ENCODE measurements at regions not wholly inside any gene's neighbourhood (a gene's known extent, or its start where the extent isn't known, plus 50 kb on each side); places are given as distances from the start of the nearest gene placed in this dataset.

DNA sequence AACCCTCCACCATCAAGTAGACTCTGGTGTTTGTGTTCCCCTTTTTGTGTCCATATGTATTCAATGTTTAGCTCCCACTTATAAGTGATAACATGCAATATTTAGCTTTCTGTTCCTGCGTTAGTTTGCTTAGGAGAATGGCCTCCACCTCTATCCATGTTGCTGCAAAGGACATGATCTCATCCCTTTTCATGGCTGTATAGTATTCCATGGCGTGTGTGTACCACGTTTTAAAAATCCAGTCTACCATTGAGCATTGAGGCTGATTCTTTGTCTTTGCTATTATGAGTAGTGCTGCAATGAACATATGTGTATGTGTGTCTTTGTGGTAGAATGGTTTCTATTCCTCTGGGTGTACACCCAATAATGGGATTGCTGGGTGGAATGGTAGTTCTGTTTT, 140.1 kb downstream of the BASP1 start:
- TF ChIP-seq, protein P1, sequence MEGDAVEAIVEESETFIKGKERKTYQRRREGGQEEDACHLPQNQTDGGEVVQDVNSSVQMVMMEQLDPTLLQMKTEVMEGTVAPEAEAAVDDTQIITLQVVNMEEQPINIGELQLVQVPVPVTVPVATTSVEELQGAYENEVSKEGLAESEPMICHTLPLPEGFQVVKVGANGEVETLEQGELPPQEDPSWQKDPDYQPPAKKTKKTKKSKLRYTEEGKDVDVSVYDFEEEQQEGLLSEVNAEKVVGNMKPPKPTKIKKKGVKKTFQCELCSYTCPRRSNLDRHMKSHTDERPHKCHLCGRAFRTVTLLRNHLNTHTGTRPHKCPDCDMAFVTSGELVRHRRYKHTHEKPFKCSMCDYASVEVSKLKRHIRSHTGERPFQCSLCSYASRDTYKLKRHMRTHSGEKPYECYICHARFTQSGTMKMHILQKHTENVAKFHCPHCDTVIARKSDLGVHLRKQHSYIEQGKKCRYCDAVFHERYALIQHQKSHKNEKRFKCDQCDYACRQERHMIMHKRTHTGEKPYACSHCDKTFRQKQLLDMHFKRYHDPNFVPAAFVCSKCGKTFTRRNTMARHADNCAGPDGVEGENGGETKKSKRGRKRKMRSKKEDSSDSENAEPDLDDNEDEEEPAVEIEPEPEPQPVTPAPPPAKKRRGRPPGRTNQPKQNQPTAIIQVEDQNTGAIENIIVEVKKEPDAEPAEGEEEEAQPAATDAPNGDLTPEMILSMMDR (conservative IDR thresholded peaks at IDR 0.05; ENCODE audit: low read depth, low read length) = no peak
- TF ChIP-seq EZH2 (IDR thresholded peaks at IDR 0.05; ENCODE audit: borderline replicate concordance, low read depth, low read length, poor library complexity, severe bottlenecking) = no peak
- Histone ChIP-seq H3K27me3 (replicated peaks; ENCODE audit: insufficient read depth, low read depth, low read length, poor library complexity) (no peaks in the 10 kb centered on the region), H3K4me3 (ENCODE audit: low read depth, low read length, poor library complexity, severe bottlenecking) (no peak overlapping the region), H3K27ac (ENCODE audit: low read depth, low read length, poor library complexity, severe bottlenecking) (no peak overlapping the region), H3K4me1 (ENCODE audit: insufficient read depth, low read length, poor library complexity, severe bottlenecking) (no peaks in the 10 kb centered on the region), H3K9me3 (ENCODE audit: low read depth, low read length, poor library complexity, severe bottlenecking) (no peaks in the 10 kb centered on the region), H3K36me3 (ENCODE audit: insufficient read depth, low read length, poor library complexity, severe bottlenecking) (no peaks in the 10 kb centered on the region)
- DNase-seq (ENCODE audit: low spot score) = no peak
- BruUV-seq (replicated peaks) = no TSS peak
- intact Hi-C loops (cut with micrococcal nuclease; ENCODE audit: unreplicated experiment) = no loop called here
- ChIA-PET POLR2A (ENCODE audit: low non-redundant PET) (no interaction called here), CTCF (no interaction called here)

DNA sequence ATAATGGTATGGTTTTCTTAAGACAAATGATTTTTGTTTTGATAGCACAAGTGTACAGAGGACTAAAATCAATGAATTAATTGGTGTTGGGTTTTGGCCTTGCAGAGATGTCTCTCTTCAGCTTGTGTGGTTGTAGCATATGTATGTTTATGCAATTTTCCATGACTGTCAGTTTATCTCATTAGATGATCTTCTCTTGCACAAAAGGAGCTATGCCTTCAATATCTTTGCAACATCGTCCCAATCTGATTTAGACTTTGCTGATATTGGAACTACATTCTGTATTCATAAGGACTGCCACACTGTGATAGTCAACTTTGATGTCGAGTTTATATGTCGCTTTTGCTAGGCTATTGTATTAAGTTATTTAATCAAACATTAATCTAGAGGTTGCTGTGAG, 140.0 kb upstream of the TAF11L2 start:
- Histone ChIP-seq H3K4me3 (ENCODE audit: low read depth, low read length, poor library complexity, severe bottlenecking) (no peak overlapping the region), H3K27me3 (replicated peaks; ENCODE audit: insufficient read depth, low read depth, low read length, poor library complexity) (no peaks in the 10 kb centered on the region), H3K36me3 (ENCODE audit: insufficient read depth, low read length, poor library complexity, severe bottlenecking) (no peaks in the 10 kb centered on the region), H3K9me3 (ENCODE audit: low read depth, low read length, poor library complexity, severe bottlenecking) (no peaks in the 10 kb centered on the region), H3K27ac (ENCODE audit: low read depth, low read length, poor library complexity, severe bottlenecking) (no peak overlapping the region), H3K4me1 (ENCODE audit: insufficient read depth, low read length, poor library complexity, severe bottlenecking) (no peaks in the 10 kb centered on the region)
- DNase-seq (ENCODE audit: low spot score) = no peak
- intact Hi-C loops (cut with micrococcal nuclease; ENCODE audit: unreplicated experiment) = no loop called here
- ChIA-PET POLR2A (ENCODE audit: low non-redundant PET) (no interaction called here), CTCF (no interaction called here)
- BruUV-seq (replicated peaks) = no TSS peak
- no peak for TF ChIP-seq EZH2 (IDR thresholded peaks at IDR 0.05; ENCODE audit: borderline replicate concordance, low read depth, low read length, poor library complexity, severe bottlenecking)
- TF ChIP-seq, protein P1 (conservative IDR thresholded peaks at IDR 0.05; ENCODE audit: low read depth, low read length) = no peak

DNA sequence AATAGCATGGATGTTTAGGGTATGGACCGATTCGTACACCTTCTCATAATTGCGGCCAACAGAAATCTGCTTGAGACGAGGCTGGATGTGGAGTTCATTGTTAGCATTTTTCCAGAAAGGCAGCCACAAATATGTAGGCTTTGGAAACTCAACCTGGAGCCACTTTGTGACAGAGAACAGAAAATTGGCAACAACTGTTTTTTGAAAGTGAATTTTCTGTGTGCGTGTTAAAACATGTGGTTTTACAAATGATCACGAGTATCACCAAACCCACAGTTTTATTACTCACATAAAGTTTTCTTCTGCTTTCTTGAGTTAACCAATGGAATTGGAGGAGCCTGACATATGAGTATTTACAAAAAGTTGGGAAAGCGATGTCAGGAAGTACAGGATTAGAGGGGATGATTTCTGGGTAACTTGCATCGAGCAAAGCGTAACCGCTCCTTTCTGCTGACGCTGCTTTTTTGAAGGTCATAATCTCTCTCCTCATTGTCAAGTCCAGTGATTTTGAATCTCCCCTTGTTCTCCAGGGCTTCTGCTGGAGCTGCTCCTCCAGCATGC, 138.5 kb upstream of the TAF11L2 start:
- TF ChIP-seq, protein P1 (conservative IDR thresholded peaks at IDR 0.05; ENCODE audit: low read depth, low read length) = no peak
- TF ChIP-seq EZH2 (IDR thresholded peaks at IDR 0.05; ENCODE audit: borderline replicate concordance, low read depth, low read length, poor library complexity, severe bottlenecking) = no peak
- Histone ChIP-seq H3K9me3 (ENCODE audit: low read depth, low read length, poor library complexity, severe bottlenecking) (no peaks in the 10 kb centered on the region), H3K27ac (ENCODE audit: low read depth, low read length, poor library complexity, severe bottlenecking) (no peak overlapping the region), H3K4me1 (ENCODE audit: insufficient read depth, low read length, poor library complexity, severe bottlenecking) (no peaks in the 10 kb centered on the region), H3K27me3 (replicated peaks; ENCODE audit: insufficient read depth, low read depth, low read length, poor library complexity) (no peaks in the 10 kb centered on the region), H3K36me3 (ENCODE audit: insufficient read depth, low read length, poor library complexity, severe bottlenecking) (no peaks in the 10 kb centered on the region), H3K4me3 (ENCODE audit: low read depth, low read length, poor library complexity, severe bottlenecking) (no peak overlapping the region)
- DNase-seq (ENCODE audit: low spot score) = no peak
- intact Hi-C loops (cut with micrococcal nuclease; ENCODE audit: unreplicated experiment) = no loop called here
- BruUV-seq (replicated peaks) = no TSS peak
- ChIA-PET CTCF (no interaction called here), POLR2A (ENCODE audit: low non-redundant PET) (no interaction called here)
